Upper lobe of left lung (tissue), 6 donors: ENCODE measurements at regions not wholly inside any gene's neighbourhood (a gene's known extent, or its start where the extent isn't known, plus 50 kb on each side); places are given as distances from the start of the nearest gene placed in this dataset.

Source experiments
- ATAC-seq, 2 donors: fragments of 200-7000 bp; cut with Tn5 transposase; one replicate each; pipeline ENCODE4 v1.9.1; 2022; ENCODE audit warnings: mild to moderate bottlenecking in 2 of 2, moderate library complexity in 2 of 2; ENCODE audit not compliant: low FRiP score in 2 of 2
- DNase-seq, 2 donors: peaks; one replicate each; pipeline ENCODE4 v3.0.0-alpha.2; 2019 to 2020
- H3K27ac ChIP-seq, 4 donors: fragments of 200-600 bp; sonication (generic); one replicate each; pipeline ENCODE4 v1.5.1; 2016 to 2019
- H3K27me3 ChIP-seq, 4 donors: fragments of 200-600 bp; sonication (generic); one replicate each; pipeline ENCODE4 v1.5.1; 2017 to 2019
- H3K36me3 ChIP-seq, 4 donors: fragments of 200-600 bp; sonication (generic); one replicate each; pipeline ENCODE4 v1.5.1; 2016 to 2019
- H3K4me1 ChIP-seq, 4 donors: fragments of 200-600 bp; sonication (generic); one replicate each; pipeline ENCODE4 v1.5.1; 2018 to 2019
- H3K4me3 ChIP-seq, 4 donors: fragments of 200-600 bp; sonication (generic); one replicate each; pipeline ENCODE4 v1.5.1; 2017 to 2019; ENCODE audit warnings: mild to moderate bottlenecking in 2 of 4, moderate library complexity in 1 of 4
- H3K9me3 ChIP-seq, 4 donors: fragments of 200-600 bp; sonication (generic); one replicate each; pipeline ENCODE4 v1.5.1; 2018 to 2019
- EP300 ChIP-seq, 4 donors: sonication (generic); formaldehyde crosslinking; IDR thresholded peaks; one replicate each; pipeline ENCODE4 v1.5.1; 2017; ENCODE audit warnings: antibody characterized with exemption in 4 of 4, control low read depth in 2 of 4
- POLR2A ChIP-seq, 4 donors: fragments of 450-650 bp; IDR thresholded peaks; one replicate each; pipeline ENCODE4 v1.5.1; 2016 to 2017; ENCODE audit warnings: antibody characterized with exemption in 4 of 4, mild to moderate bottlenecking in 2 of 4
- POLR2AphosphoS5 ChIP-seq, 2 donors: sonication (generic); formaldehyde crosslinking; IDR thresholded peaks; one replicate each; pipeline ENCODE4 v1.5.1; 2017; ENCODE audit warnings: antibody characterized with exemption in 2 of 2
- WGBS, 2 donors: methylation state at CpG; one replicate each; pipeline ENCODE4 v1.1.5; 2017 to 2018; 5-methylcytosine and 5-hydroxymethylcytosine counted together
- TF ChIP-seq, protein P1 (sequence below), 6 experiments: fragments of 450-650 bp in 4 of 6; fragments of 200-600 bp in 2 of 6; sonication (generic) in 2 of 6; IDR thresholded peaks; one replicate each; pipeline ENCODE4 v1.5.1; 2016 to 2019; ENCODE audit warnings: antibody characterized with exemption in 6 of 6
- donor health status: DM: no; HTN: no; CAD: no; lungs with moderate emphysema.
- donor health status: DM: no; HTN: yes; CAD: no; lungs with severe emphysema.

DNA sequence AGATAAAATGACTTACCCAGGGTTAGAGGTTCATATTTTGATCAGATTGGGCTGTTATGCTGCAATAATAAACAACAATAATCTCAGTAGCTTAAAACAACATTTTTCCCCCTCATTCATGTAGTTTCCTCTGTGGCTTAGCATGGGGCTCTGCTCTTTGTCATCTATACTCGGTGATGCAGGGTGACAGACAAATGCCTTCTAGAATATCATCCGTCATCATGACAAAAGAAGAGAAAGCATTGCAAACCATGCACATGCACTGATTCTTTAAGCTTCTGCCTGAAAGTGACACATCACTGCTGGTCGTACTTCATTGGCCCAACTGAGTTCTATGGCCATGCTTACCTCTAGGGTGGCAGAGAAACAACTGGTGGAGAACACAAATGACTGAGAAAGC lies 58.8 kb upstream of the MAMDC2 start:
- Histone ChIP-seq H3K27ac (no peak overlapping the region), H3K27me3 (no peaks in the 10 kb centered on the region), H3K4me3 (no peak overlapping the region), H3K4me1 (no peaks in the 10 kb centered on the region), H3K9me3 (no peaks in the 10 kb centered on the region), H3K36me3 (no peaks in the 10 kb centered on the region)
- no peak for ATAC-seq
- WGBS, 2 donors = 83 to 84% methylated on average over 3 of the region's 3 CpGs
- no peak for DNase-seq
- no peak for TF ChIP-seq POLR2A (IDR thresholded peaks at IDR 0.05)
- TF ChIP-seq EP300 (IDR thresholded peaks at IDR 0.05) = no peak
- TF ChIP-seq POLR2AphosphoS5 (IDR thresholded peaks at IDR 0.05) = no peak
- TF ChIP-seq, protein P1, sequence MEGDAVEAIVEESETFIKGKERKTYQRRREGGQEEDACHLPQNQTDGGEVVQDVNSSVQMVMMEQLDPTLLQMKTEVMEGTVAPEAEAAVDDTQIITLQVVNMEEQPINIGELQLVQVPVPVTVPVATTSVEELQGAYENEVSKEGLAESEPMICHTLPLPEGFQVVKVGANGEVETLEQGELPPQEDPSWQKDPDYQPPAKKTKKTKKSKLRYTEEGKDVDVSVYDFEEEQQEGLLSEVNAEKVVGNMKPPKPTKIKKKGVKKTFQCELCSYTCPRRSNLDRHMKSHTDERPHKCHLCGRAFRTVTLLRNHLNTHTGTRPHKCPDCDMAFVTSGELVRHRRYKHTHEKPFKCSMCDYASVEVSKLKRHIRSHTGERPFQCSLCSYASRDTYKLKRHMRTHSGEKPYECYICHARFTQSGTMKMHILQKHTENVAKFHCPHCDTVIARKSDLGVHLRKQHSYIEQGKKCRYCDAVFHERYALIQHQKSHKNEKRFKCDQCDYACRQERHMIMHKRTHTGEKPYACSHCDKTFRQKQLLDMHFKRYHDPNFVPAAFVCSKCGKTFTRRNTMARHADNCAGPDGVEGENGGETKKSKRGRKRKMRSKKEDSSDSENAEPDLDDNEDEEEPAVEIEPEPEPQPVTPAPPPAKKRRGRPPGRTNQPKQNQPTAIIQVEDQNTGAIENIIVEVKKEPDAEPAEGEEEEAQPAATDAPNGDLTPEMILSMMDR (IDR thresholded peaks at IDR 0.05) = no peak

DNA sequence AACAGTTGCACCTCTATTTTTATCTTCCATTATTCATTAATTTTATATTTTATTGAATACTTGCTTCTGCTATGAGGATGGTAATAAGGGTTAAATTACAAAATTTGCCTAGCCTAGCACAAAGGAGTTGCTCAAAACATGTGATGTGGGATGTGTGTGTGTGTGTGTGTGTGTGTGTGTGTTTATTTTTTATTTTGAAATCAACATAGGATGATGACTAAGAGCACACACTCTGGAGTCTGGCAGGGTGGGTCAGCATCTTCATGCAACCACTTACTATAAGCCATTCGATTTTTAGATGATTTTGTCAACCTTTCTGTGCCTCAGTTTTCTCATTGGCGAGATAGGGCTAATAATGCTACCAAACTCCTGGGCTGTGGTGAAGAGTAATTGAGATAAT lies 57.7 kb upstream of the MAMDC2 start:
- TF ChIP-seq POLR2AphosphoS5 (IDR thresholded peaks at IDR 0.05) = no peak
- TF ChIP-seq EP300 (IDR thresholded peaks at IDR 0.05) = no peak
- no peak for TF ChIP-seq POLR2A (IDR thresholded peaks at IDR 0.05)
- TF ChIP-seq, protein P1 (IDR thresholded peaks at IDR 0.05) = no peak
- DNase-seq (no peak), ATAC-seq (no peak)
- Histone ChIP-seq H3K9me3 (no peaks in the 10 kb centered on the region), H3K27me3 (no peaks in the 10 kb centered on the region), H3K36me3 (no peaks in the 10 kb centered on the region), H3K4me1 (no peaks in the 10 kb centered on the region), H3K27ac (no peak overlapping the region), H3K4me3 (no peak overlapping the region)
- whole genome bisulfite sequencing, 2 donors = 79 to 80% methylated on average over 2 of the region's 2 CpGs

- no peak overlapping the region for H3K27ac ChIP-seq
- no peaks in the 10 kb centered on the region for H3K36me3 ChIP-seq
- H3K4me3 ChIP-seq = no peak overlapping the region
- H3K4me1 ChIP-seq = no peaks in the 10 kb centered on the region
- DNase-seq = no peak
- no peaks in the 10 kb centered on the region for H3K27me3 ChIP-seq
- H3K9me3 ChIP-seq = no peaks in the 10 kb centered on the region
- TF ChIP-seq POLR2A (IDR thresholded peaks at IDR 0.05) = no peak
- TF ChIP-seq EP300 (IDR thresholded peaks at IDR 0.05) = no peak
- no peak for ATAC-seq
- 51 to 61% methylated on average over 5 of the region's 5 CpGs for WGBS, 2 donors
Observed at GRCh38 chr9:69986970-69987369, 56.7 kb upstream of the MAMDC2 start.

DNA sequence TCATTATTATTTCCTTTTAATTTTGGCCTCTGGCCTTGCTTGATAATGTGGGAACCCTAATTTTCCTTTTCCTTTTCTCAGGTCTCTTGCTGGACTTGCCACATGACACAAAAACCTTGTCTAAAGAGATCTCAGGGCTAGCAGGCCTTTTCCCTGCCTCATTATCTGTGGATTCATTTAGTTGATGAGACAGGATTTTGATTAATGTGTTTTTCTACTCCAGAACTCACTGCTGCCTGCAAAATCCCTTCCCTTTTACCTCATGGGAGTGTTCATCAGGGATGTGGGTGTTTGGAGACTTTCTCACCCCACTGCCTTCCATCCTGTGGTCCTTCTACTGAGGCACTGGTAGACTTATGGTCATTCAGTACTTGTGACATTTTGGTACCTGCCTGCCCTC lies 56.2 kb upstream of the MAMDC2 start:
- no peaks in the 10 kb centered on the region for H3K36me3 ChIP-seq
- ATAC-seq (no peak), DNase-seq (no peak)
- TF ChIP-seq POLR2A (IDR thresholded peaks at IDR 0.05) (no peak), EP300 (IDR thresholded peaks at IDR 0.05) (no peak), POLR2AphosphoS5 (IDR thresholded peaks at IDR 0.05) (no peak)
- TF ChIP-seq, protein P1 (IDR thresholded peaks at IDR 0.05) = no peak
- H3K9me3 ChIP-seq = no peaks in the 10 kb centered on the region
- H3K4me3 ChIP-seq = no peak overlapping the region
- H3K27ac ChIP-seq = no peak overlapping the region
- no peaks in the 10 kb centered on the region for H3K4me1 ChIP-seq
- H3K27me3 ChIP-seq = no peaks in the 10 kb centered on the region

GRCh38 chr9:69993110-69993509 lies 50.5 kb upstream of the MAMDC2 start:
- Histone ChIP-seq H3K9me3 (no peaks in the 10 kb centered on the region), H3K4me1 (peaks cover 0 to 9% (median 5%) of the 10 kb centered on the region in 4 donors), H3K27ac (no peak overlapping the region), H3K36me3 (no peaks in the 10 kb centered on the region), H3K4me3 (no peak overlapping the region), H3K27me3 (no peaks in the 10 kb centered on the region)
- DNase-seq (no peak), ATAC-seq (no peak)
- 84 to 87% methylated on average over 2 of the region's 2 CpGs for WGBS, 2 donors
- no peak for TF ChIP-seq POLR2A (IDR thresholded peaks at IDR 0.05)
- TF ChIP-seq POLR2AphosphoS5 (IDR thresholded peaks at IDR 0.05) = no peak
- TF ChIP-seq, protein P1 (IDR thresholded peaks at IDR 0.05) = no peak
- no peak for TF ChIP-seq EP300 (IDR thresholded peaks at IDR 0.05)
